Lower lobe of right lung (tissue), 2 donors: ENCODE measurements at regions not wholly inside any gene's neighbourhood (a gene's known extent, or its start where the extent isn't known, plus 50 kb on each side); places are given as distances from the start of the nearest gene placed in this dataset. TPM values are rescaled to one million over a fixed set of nuclear protein-coding genes. Genes with fewer than 3 reads are reported as not detected.
"Not testable (repeated sequence)": the region's sequence is repeated elsewhere in the genome, so short reads cannot be mapped to it uniquely, and the experiment has no call there.

Experiments
- ATAC-seq, 2 donors: fragments of 200-7000 bp; cut with Tn5 transposase; one replicate each; pipeline ENCODE4 v1.9.1; 2020 to 2022; ENCODE audit warnings: mild to moderate bottlenecking in 2 of 2, moderate library complexity in 2 of 2
- DNase-seq: peaks from one replicate; pipeline ENCODE4 v3.0.0-alpha.2; 2020
- H3K27ac ChIP-seq: fragments of 200-600 bp; one replicate; pipeline ENCODE4 v1.8.0; 2022
- H3K27me3 ChIP-seq: fragments of 200-600 bp; one replicate; pipeline ENCODE4 v1.8.0; 2022; ENCODE audit warnings: low read depth
- H3K36me3 ChIP-seq: fragments of 200-600 bp; one replicate; pipeline ENCODE4 v1.8.0; 2022; ENCODE audit warnings: mild to moderate bottlenecking
- H3K4me1 ChIP-seq: fragments of 200-600 bp; one replicate; pipeline ENCODE4 v1.8.0; 2022
- H3K4me3 ChIP-seq: fragments of 200-600 bp; one replicate; pipeline ENCODE4 v1.8.0; 2022; ENCODE audit warnings: mild to moderate bottlenecking
- H3K9me3 ChIP-seq: fragments of 200-600 bp; one replicate; pipeline ENCODE4 v1.8.0; 2022
- intact Hi-C: fragments of 100-400 bp; cut with DNase I; formaldehyde crosslinking; loops from one replicate; pipeline ENCODE4 v1.11.0; 2022
- microRNA-seq: library from miRNA; unstranded; fragments of <30 nt; microRNA quantifications from one replicate; pipeline ENCODE4 v1.2.0, GENCODE V29; 2020; ENCODE audit warnings: borderline number of aligned reads
- donor health status: DM: no; HTN: yes; CAD: no; lungs with severe emphysema.

DNA sequence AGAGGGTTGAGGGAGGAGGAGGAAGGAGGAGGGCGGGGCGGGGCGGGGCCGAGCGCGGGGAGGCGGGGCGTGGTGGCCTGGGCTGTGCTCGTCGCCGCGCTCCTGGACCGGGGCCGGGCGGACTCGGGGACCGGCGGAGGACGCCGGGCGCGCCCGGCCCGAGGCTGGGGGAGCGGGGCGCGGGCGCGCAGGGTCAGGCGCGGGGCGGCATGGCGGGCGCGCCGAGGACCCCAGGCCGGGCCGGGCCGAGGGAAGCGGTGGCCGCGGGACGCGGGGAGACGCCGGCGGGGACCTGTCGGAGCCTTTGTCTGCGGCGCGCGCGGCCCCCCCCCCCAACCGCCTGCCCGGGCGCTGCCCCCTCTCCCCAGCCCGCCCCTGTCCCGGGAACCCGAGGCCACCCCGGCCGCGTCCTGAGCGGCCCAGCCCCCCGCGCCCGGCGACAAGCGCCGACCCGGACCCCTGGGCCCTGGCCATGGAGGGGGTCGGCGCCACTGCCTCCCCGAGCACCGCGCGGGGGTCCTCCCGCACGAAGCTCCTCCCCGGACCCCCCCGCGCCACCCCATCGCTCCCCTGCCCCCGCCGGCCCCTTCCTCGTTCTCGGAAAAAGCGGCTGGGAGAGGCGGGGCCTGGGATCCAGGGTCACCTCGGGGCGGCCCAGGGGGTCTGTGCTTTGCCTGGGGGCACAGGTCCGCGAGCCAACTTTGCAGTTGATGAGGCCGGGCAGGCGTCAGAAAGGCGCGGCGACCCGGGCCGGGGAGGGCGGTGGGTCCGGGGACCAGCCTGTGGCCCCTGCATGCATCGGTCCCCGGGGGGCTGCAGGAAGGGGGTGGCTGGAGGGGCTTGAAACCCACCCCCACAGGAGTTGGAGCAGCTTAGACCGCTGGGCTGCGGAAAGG is 370.8 kb upstream of the ZNF722 start:
- H3K4me1 ChIP-seq, H3K4me3 ChIP-seq, intact Hi-C loops, H3K27ac ChIP-seq, DNase-seq, H3K9me3 ChIP-seq, H3K27me3 ChIP-seq, H3K36me3 ChIP-seq: not testable (repeated sequence)
- peak in 1 of 2 donors; percentile 7 for ATAC-seq

DNA sequence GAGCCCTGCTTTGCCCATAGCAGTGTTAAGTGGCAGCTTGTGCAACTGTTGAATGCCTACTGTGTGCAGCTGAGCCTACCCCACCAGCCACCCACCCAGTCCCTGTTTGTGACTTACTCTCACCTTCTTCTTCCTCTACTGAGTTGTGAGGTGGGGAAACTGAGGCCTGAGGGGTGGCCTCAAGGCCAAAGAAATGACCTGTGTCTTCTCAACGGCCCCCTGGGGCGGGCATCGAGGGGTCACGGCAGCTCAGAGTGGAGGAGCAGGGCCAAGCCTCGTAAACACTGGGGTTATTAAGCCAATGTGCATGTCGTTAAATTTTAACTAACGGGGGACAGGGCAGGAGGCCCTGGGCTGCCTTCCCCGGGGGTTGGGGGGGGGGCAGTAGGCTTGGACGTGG is 369.6 kb upstream of the ZNF722 start:
- ATAC-seq, intact Hi-C loops, H3K27ac ChIP-seq, H3K36me3 ChIP-seq, H3K9me3 ChIP-seq, H3K4me1 ChIP-seq, H3K27me3 ChIP-seq, H3K4me3 ChIP-seq, DNase-seq: not testable (repeated sequence)

DNA sequence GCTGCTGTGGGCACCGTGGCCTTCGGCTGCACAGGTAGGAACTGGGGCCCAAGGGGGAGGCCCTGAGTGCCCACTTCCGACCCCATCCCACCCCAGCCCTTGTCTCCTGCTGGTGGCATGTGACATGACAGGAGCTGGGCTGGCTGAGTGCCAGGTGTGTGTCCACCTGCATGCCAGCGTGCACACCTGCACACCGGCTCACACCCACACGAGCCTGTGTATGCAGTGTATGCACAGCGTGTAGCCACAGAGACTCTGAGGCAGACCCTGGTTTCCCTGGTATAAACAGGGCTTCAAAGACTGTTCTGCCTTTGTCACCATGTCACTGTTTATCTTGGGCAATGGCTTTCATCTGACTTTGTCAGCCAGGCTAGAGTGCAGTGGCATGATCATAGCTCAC is 362.1 kb upstream of the ZNF722 start:
- H3K36me3 ChIP-seq, H3K4me3 ChIP-seq, H3K27me3 ChIP-seq, H3K9me3 ChIP-seq, H3K4me1 ChIP-seq, H3K27ac ChIP-seq, DNase-seq, intact Hi-C loops: not testable (repeated sequence)
- peak in 1 of 2 donors; percentile 31 for ATAC-seq

GRCh38 chr7:63665553-63665952 is 333.1 kb upstream of the ZNF722 start:
- intact Hi-C loops, DNase-seq, H3K27me3 ChIP-seq, H3K27ac ChIP-seq, ATAC-seq, H3K9me3 ChIP-seq, H3K36me3 ChIP-seq, H3K4me3 ChIP-seq, H3K4me1 ChIP-seq: not testable (repeated sequence)

DNA sequence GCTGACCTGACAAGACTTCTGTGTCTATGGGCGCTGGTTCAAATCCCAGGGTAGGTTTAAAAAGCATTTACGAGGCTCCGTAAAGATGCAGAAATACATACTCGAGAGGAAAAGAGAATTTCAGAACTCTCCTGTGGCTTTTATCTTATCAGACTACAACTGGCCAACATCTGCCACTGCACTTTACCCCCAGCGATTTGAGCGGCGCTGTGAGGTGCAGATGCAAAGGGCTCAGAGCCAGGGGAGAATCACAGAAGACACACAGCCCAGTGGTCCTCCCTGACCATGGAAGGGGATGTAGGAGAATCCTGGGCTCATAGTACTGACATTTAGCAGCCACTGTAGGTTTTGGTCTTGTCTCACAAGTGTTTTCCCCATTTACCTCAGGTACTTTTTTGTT is 307.2 kb upstream of the ZNF722 start:
- H3K36me3 ChIP-seq, ATAC-seq, DNase-seq, H3K27me3 ChIP-seq, H3K4me1 ChIP-seq, intact Hi-C loops, H3K9me3 ChIP-seq, H3K4me3 ChIP-seq, H3K27ac ChIP-seq: not testable (repeated sequence)

DNA sequence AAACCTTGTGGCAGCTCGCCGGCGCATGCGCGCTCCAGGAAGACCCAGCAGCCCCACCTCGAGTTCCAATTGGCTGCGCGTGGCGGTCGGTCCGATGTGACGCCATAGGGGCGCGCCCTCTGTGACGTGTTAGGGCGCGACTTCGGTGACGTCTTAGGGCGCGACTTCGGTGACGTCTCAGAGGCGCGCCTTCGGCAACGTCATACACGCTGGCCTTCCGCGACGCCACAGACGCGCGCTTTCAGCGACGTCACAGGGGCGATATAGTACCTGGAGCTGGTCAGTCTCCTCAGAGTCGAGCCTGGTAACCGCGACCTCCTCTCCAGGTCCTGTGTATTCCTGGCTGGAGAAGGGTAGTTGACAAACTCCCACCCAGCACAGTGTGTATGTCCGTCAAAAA is 304.4 kb upstream of the ZNF722 start:
- H3K27me3 ChIP-seq, H3K9me3 ChIP-seq, H3K4me3 ChIP-seq, H3K27ac ChIP-seq, H3K4me1 ChIP-seq, ATAC-seq, DNase-seq, intact Hi-C loops, H3K36me3 ChIP-seq: not testable (repeated sequence)

Small RNA genes in the stretch of these regions (microRNA-seq; reads per million reads assigned to microRNA genes)
- gene MIR4283-2 = not detected
